HG03060 (cell line): ENCODE measurements at regions not wholly inside any gene's neighbourhood (a gene's known extent, or its start where the extent isn't known, plus 50 kb on each side); places are given as distances from the start of the nearest gene placed in this dataset.

Experiments used
- ATAC-seq: cut with Tn5 transposase; IDR thresholded peaks from one replicate; pipeline ENCODE4 v1.9.1; 2021; ENCODE audit warnings: low read depth, moderate number of reproducible peaks; ENCODE audit not compliant: unreplicated experiment

- ATAC-seq: no peak
Measured at GRCh38 chr6:93604951-93605350, 185.6 kb upstream of the EPHA7 start.

- no peak for ATAC-seq
Measured at GRCh38 chr6:93592417-93592816, 173.1 kb upstream of the EPHA7 start.

DNA sequence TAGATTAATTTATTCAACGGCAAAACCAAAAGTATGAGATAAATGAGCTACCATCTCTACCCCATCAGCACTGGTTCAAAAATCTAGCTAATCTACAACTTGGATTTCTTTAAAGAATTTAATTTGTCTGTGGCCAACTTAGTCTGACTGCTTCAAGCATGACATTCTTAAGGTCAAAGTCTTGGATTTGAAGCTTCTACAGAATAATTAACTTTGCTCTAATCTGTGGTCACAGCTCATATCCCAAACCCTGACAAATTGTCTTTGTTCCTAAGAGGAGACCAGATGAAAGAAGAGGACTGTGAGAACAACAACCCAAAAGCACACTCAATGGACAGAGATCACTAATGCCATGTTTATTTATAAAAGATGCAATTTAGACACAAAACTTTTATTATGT lies 166.9 kb upstream of the EPHA7 start:
- ATAC-seq: no peak

DNA sequence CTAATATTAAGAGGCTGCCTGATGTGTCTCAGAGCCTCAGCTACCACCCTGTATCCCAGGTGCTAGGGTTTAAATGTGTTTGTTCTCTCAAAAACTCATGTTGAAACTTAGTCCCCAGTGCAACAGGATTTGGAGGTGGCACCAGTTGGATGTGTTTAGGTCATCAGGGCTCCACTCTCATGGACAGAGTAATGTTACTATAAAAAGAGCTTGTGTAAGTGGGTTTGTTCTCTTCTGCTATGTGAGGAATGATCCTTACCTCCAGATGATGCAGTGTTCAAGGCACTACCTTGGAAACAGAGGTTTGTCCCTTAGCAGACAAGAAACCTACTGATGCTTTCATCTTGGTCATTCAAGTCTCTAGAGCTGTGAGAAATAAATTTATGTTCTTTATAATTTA lies 164.9 kb upstream of the EPHA7 start:
- no peak for ATAC-seq

DNA sequence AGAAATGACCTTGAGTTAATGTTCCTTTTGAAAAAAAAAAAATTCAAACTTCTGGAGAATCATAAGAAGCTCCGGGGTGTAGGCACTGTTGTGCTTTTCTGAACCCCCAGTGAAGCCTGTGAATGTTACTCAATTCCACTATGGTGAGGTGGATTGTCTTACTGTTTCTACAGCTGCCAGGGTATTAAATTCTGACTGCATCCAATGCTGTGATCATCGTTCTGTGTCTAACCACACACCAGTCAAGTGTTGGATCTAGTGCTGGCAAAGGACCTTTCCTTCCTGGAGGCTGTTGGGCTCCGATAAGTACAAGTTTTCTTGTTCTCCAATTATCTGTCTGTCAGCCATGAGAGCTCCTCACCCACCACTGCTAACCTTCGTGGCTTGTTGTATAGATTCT lies 162.0 kb upstream of the EPHA7 start:
- ATAC-seq: no peak

- ATAC-seq: no peak
Measured at GRCh38 chr6:93580446-93580845, 161.1 kb upstream of the EPHA7 start.

GRCh38 chr6:93575495-93576267 lies 156.3 kb upstream of the EPHA7 start:
- ATAC-seq: no peak

- ATAC-seq: no peak
Measured at GRCh38 chr6:93574299-93574698, 154.9 kb upstream of the EPHA7 start.

DNA sequence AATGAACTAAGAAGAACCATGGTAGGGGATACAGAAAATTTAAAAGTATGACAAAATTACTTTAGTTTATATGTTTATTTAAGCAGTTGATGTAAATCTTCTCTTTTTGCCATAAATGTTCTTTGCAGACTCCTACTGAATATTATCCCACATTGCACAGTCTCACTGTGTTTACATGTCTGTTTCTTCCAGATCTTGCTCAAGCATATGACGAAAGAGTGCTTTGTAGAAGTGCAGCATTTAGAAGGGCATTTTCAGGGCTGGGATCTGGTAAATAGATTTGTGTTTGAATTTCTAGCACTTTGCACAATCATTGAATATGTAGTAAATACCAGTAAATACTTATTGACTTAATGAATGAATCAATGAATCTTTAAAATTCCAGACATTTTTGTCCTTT lies 152.0 kb upstream of the EPHA7 start:
- no peak for ATAC-seq

DNA sequence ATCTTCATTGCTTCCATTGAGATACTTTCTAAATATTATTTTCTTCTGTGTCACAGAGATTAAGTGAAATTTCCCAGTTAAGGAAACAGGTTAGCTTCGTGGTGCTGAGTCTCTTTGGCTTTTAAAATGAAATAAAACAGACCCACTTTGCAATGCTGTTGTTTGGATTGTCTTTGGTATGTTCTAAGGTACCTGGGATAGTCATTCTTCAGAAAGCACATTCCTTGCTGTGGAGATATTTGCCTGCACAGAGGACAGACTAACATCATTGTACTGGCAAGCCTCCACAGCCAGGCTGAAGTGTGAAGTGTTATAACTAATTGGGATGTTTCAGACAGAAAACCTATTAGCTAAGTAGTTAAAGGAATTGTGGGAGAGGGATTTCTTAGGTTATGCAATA lies 148.8 kb upstream of the EPHA7 start:
- no peak for ATAC-seq

- ATAC-seq: no peak
Measured at GRCh38 chr6:93567164-93567563, 147.8 kb upstream of the EPHA7 start.

DNA sequence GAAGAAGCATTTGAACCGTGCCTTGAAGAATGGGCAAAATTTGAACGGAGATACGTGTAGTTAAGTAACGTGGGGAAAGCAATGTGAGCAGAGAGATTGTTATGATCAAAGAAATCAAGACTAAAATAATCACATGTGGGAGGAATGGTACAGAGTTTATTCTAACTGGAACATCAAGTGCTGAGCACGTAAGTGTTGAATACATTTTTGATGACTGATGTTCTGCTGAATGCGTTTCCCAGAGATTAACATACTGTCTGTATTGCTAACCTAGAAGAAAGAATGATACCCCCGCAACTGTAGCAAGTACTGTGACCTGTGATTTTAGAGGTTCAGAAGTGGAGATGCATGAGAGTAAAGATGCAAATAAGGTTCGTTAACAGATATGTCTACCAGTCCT lies 146.9 kb upstream of the EPHA7 start:
- no peak for ATAC-seq

GRCh38 chr6:93562582-93562981 lies 143.2 kb upstream of the EPHA7 start:
- no peak for ATAC-seq

DNA sequence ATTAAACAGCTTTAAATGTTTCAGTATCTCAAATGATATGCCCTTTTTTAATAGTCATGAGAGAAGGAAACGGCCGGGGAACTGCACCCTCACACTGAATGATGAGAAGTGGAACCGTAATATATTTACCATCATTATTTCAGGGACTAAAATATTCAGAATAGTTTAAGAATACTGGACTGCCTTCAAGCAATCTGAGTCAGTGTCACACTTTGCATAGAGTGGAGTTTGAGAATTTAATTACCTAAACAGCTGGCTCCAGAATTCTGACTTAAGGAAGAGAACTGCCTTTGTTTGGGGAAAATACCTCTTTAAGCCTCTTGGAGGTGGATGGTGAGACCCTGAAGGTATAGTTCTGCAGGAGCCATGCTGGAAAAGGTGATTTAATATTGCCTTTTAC lies 135.9 kb upstream of the EPHA7 start:
- ATAC-seq: no peak

- ATAC-seq: no peak
Measured at GRCh38 chr6:93554018-93554417, 134.7 kb upstream of the EPHA7 start.

- ATAC-seq: no peak
Measured at GRCh38 chr6:93550551-93551276, 131.4 kb upstream of the EPHA7 start.

DNA sequence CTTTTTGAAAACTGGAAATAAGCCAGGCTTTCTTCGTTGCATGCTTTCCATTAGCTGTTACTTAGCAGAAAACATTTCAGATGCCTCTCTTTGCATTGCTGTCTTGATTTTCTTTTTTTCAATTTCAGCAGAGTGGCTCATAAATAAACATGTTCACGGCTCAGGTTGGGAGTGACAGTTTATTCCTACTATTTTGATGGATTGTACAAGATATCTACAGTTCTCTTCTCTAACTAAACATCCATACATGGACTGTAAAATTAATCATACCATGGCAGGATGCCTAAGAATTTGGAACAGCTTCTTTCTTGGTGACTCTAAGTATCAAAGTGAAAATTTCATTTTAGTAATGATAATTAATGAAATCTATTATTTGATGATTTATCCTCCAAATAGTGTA lies 130.5 kb upstream of the EPHA7 start:
- no peak for ATAC-seq

GRCh38 chr6:93524671-93525451 lies 105.5 kb upstream of the EPHA7 start:
- no peak for ATAC-seq

DNA sequence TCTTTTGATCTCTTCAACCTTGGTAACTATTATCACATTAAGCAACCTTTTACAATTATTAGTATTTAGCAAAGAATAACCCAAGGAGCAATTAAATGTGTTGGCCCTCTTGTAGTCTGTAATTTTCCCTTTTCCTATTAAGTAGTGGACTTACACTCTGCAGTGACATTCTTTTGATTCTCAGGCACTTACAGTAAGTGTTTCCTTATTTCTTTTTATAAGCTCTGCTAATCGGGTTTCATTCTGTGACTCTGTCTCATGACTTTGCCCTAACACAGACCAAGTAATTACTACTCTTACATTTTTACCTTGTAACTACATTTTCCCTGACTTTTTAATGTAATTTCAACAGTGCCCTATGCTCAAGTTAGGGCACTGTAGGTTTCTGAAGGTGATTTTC lies 104.0 kb upstream of the EPHA7 start:
- no peak for ATAC-seq

DNA sequence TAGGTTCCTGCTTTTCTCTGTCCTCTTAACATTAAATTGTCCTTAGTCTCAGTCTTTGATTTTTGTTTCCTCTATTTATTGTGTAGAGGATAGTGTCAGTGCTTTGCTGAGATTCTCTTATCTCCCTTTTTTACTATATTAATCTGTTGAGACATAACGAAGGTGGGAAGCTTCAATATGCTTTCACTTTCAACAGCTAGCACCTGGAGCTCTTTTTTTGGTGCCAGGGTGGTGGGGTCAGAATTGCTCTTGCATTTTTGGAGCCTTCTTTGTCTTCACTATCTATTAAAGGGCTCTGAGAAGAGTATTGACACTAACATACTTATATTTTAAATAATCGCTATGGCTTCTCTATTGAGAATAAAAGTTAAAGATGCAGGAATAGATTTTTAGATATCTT lies 97.1 kb upstream of the EPHA7 start:
- no peak for ATAC-seq

GRCh38 chr6:93515736-93516135 lies 96.4 kb upstream of the EPHA7 start:
- ATAC-seq: no peak
